ENCODE measurements at regions not wholly inside any gene's neighbourhood (a gene's known extent, or its start where the extent isn't known, plus 50 kb on each side); places are given as distances from the start of the nearest gene placed in this dataset.

DNA sequence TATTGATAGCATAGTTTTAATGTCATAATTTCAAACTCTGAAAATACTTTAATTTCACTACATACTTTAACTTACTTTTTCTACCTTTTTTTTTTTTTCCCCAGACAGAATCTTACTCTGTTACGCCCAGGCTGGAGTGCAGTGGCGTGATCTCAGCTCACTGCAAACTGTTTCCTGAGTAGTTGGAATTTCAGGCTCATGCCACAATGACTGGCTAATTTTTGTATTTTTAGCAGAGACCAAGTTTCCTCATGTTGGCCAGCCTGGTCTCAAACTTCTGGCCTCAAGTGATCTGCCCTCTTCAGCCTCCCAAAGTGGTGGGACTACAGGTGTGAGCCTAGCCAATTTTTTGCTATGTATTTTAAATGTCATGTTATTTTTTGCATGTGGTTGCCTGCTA is 741.6 kb downstream of the TRAM1L1 start:
- Histone ChIP-seq H4K20me1 (ENCODE audit: low read length) (no peaks in the 10 kb centered on the region), H3K79me2 (ENCODE audit: low read length) (no peaks in the 10 kb centered on the region), H3K9me3 (ENCODE audit: low read length) (no peaks in the 10 kb centered on the region), H3K4me2 (ENCODE audit: low read length) (no peak overlapping the region), H3K9ac (ENCODE audit: low read length) (no peak overlapping the region), H2AFZ (ENCODE audit: low read length) (no peak overlapping the region), H3K27ac (ENCODE audit: low read length) (no peak overlapping the region), H3K9me2 (replicated peaks; ENCODE audit: low read length) (no peaks in the 10 kb centered on the region), H3K4me1 (ENCODE audit: insufficient read depth, low read length) (no peaks in the 10 kb centered on the region), H3K4me3 (ENCODE audit: low read length) (no peak overlapping the region), H3K36me3 (ENCODE audit: low read depth, low read length) (no peaks in the 10 kb centered on the region), H3F3A (ENCODE audit: low read length, unreplicated experiment) (no peaks in the 10 kb centered on the region), H3K27me3 (ENCODE audit: low read length) (no peaks in the 10 kb centered on the region)
- ChIA-PET POLR2A (ENCODE audit: unreplicated experiment) (no interaction called here), CTCF (no interaction called here)
- no TSS peak for BruUV-seq (replicated peaks)
- DNase-seq: no peak
- ATAC-seq: no peak
- intact Hi-C loops (cut with micrococcal nuclease): no loop called here
- TF ChIP-seq EZH2 (IDR thresholded peaks at IDR 0.05; ENCODE audit: low read length, unreplicated experiment): no peak

DNA sequence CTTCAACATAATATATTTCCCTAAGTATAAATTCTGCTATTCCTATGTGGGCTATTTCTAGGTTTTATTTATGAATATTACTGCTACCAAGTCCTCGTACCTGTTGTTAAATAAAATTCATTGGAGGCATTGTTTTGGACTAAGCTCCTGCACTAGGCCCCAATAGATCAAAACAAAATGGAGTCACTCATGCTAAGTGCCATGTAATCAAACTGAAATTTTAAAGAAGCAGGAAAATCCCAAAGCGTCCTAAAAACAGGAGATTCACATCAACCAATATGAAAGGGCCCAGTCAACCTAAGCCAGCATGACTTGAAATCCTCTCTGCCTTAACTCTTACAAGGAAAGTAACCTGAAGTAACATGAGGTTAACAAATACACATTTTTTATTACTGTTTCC is 743.2 kb downstream of the TRAM1L1 start:
- Histone ChIP-seq H3K27me3 (ENCODE audit: low read length) (no peaks in the 10 kb centered on the region), H3K9me3 (ENCODE audit: low read length) (no peaks in the 10 kb centered on the region), H3K9me2 (replicated peaks; ENCODE audit: low read length) (no peaks in the 10 kb centered on the region), H3K36me3 (ENCODE audit: low read depth, low read length) (no peaks in the 10 kb centered on the region), H3K4me1 (ENCODE audit: insufficient read depth, low read length) (no peaks in the 10 kb centered on the region), H3F3A (ENCODE audit: low read length, unreplicated experiment) (no peaks in the 10 kb centered on the region), H4K20me1 (ENCODE audit: low read length) (no peaks in the 10 kb centered on the region), H3K4me2 (ENCODE audit: low read length) (no peak overlapping the region), H3K9ac (ENCODE audit: low read length) (no peak overlapping the region), H3K27ac (ENCODE audit: low read length) (no peak overlapping the region), H3K79me2 (ENCODE audit: low read length) (no peaks in the 10 kb centered on the region), H2AFZ (ENCODE audit: low read length) (no peak overlapping the region), H3K4me3 (ENCODE audit: low read length) (no peak overlapping the region)
- DNase-seq (no peak), ATAC-seq (no peak)
- ChIA-PET CTCF (no interaction called here), POLR2A (ENCODE audit: unreplicated experiment) (no interaction called here)
- TF ChIP-seq EZH2phosphoT487 (IDR thresholded peaks at IDR 0.05; ENCODE audit: borderline replicate concordance, low read length) (no peak), EZH2 (IDR thresholded peaks at IDR 0.05; ENCODE audit: low read length, unreplicated experiment) (no peak)
- TF ChIP-seq, protein P1, sequence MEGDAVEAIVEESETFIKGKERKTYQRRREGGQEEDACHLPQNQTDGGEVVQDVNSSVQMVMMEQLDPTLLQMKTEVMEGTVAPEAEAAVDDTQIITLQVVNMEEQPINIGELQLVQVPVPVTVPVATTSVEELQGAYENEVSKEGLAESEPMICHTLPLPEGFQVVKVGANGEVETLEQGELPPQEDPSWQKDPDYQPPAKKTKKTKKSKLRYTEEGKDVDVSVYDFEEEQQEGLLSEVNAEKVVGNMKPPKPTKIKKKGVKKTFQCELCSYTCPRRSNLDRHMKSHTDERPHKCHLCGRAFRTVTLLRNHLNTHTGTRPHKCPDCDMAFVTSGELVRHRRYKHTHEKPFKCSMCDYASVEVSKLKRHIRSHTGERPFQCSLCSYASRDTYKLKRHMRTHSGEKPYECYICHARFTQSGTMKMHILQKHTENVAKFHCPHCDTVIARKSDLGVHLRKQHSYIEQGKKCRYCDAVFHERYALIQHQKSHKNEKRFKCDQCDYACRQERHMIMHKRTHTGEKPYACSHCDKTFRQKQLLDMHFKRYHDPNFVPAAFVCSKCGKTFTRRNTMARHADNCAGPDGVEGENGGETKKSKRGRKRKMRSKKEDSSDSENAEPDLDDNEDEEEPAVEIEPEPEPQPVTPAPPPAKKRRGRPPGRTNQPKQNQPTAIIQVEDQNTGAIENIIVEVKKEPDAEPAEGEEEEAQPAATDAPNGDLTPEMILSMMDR (conservative IDR thresholded peaks at IDR 0.05; ENCODE audit: low read depth, low read length): no peak
- no TSS peak for BruUV-seq (replicated peaks)
- intact Hi-C loops (cut with micrococcal nuclease): no loop called here

DNA sequence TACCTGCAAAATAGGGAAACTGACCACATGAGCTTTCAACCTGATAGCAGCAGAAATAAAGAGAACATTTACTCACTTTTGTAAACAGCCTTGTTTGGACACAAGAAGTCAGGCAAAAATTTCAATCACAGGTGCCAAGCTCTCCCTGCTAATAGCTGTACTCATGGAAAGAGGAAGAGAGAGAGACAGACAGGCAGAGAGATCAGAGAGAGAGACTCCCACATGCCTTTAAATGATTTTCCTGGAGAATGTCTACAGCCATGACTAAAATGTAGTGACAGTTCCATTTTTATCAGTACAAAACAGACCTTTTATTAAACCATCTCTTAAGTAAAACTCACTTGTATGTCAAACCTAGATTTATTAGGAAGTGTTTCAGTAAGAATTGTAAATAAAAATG is 752.9 kb downstream of the TRAM1L1 start:
- TF ChIP-seq EZH2phosphoT487 (IDR thresholded peaks at IDR 0.05; ENCODE audit: borderline replicate concordance, low read length) (no peak), EZH2 (IDR thresholded peaks at IDR 0.05; ENCODE audit: low read length, unreplicated experiment) (no peak)
- TF ChIP-seq, protein P1 (conservative IDR thresholded peaks at IDR 0.05; ENCODE audit: low read depth, low read length): no peak
- Histone ChIP-seq H2AFZ (ENCODE audit: low read length) (no peak overlapping the region), H4K20me1 (ENCODE audit: low read length) (no peaks in the 10 kb centered on the region), H3K27ac (ENCODE audit: low read length) (no peak overlapping the region), H3K9me3 (ENCODE audit: low read length) (no peaks in the 10 kb centered on the region), H3K36me3 (ENCODE audit: low read depth, low read length) (no peaks in the 10 kb centered on the region), H3F3A (ENCODE audit: low read length, unreplicated experiment) (no peaks in the 10 kb centered on the region), H3K27me3 (ENCODE audit: low read length) (no peaks in the 10 kb centered on the region), H3K79me2 (ENCODE audit: low read length) (no peaks in the 10 kb centered on the region), H3K4me1 (ENCODE audit: insufficient read depth, low read length) (no peaks in the 10 kb centered on the region), H3K9ac (ENCODE audit: low read length) (no peak overlapping the region), H3K9me2 (replicated peaks; ENCODE audit: low read length) (no peaks in the 10 kb centered on the region), H3K4me2 (ENCODE audit: low read length) (no peak overlapping the region), H3K4me3 (ENCODE audit: low read length) (no peak overlapping the region)
- DNase-seq (no peak), ATAC-seq (no peak)
- intact Hi-C loops (cut with micrococcal nuclease): no loop called here
- POLR2A ChIA-PET (ENCODE audit: unreplicated experiment): no interaction called here
- BruUV-seq (replicated peaks): no TSS peak
- CTCF ChIA-PET: interaction anchor here (0.5 to 0.6 kb wide), 2 partner anchors 80 to 1702 kb away, joined by 3 read pairs; partner anchors contain the start of gene NDST3

Measured in PC-3 (cell line).